ENCODE measurements at regions not wholly inside any gene's neighbourhood (a gene's known extent, or its start where the extent isn't known, plus 50 kb on each side); places are given as distances from the start of the nearest gene placed in this dataset.
"Not testable (repeated sequence)": the region's sequence is repeated elsewhere in the genome, so short reads cannot be mapped to it uniquely, and the experiment has no call there.

GRCh38 chr9:66152406-66152805 is 415.5 kb downstream of the FOXD4L4 start:
- not testable (repeated sequence) for DNase-seq (ENCODE audit: low read depth)

DNA sequence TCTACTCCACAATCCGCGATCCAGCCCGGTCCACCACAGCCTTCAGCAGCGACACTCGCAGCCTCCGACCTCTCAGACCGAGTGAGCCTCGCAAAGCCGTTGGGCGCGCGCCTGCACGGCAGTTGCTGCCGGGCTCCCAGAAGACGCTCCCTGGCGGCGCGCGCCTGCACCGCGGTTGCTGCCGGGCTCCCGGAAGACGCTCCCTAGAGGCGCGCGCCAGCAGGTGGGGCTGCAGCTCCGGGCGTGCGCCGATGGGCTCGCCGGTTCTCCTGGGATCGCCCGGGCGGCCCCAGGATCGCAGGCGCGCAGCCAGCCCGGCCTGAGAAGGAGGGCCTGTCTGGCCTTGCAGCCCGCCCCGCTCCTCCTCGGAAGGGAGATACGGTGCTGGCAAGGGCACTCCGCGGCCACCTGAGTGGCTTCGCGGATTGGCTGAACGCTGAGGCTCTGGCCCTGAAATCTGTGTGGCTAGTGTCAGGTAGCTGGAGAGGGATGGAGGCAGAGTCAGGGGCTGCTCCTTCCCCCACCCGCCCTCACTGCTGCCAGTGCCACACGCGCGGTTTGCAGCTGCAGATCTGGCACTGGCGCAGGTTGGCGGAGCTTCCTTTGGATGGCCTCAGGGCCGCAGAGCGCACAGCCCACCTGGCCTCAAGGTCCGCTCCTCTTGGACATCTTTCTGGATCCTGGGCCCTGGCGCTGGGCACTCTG is 416.2 kb downstream of the FOXD4L4 start:
- peak; percentile 16 for DNase-seq (ENCODE audit: low read depth)

GRCh38 chr9:66153971-66154691 is 417.2 kb downstream of the FOXD4L4 start:
- DNase-seq (ENCODE audit: low read depth), result not testable (repeated sequence)

GRCh38 chr9:66182316-66182715 is 445.4 kb downstream of the FOXD4L4 start:
- DNase-seq (ENCODE audit: low read depth), result not testable (repeated sequence)

DNA sequence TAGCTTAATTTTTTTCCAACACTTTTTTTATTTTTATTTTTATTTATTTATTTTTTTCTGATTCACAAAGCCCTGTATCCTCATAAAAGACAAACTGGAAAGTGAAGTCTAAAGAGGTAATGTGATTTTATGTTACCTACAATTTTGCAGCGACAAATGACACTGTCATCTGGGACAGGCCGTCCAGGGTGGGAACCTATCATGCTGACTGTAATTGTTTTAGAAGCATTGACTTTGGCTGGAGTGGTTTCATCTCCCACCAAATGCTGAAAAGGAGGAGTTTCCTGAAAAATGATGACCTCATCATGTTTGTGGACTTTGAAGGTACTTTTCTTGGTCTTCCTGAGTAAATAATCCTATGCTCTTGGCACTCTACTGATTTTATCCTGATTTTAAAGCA is 446.7 kb downstream of the FOXD4L4 start:
- DNase-seq (ENCODE audit: low read depth), result not testable (repeated sequence)

- not testable (repeated sequence) for DNase-seq (ENCODE audit: low read depth)
These were observed 460.3 kb downstream of the FOXD4L4 start for GRCh38 chr9:66197199-66197598.

DNA sequence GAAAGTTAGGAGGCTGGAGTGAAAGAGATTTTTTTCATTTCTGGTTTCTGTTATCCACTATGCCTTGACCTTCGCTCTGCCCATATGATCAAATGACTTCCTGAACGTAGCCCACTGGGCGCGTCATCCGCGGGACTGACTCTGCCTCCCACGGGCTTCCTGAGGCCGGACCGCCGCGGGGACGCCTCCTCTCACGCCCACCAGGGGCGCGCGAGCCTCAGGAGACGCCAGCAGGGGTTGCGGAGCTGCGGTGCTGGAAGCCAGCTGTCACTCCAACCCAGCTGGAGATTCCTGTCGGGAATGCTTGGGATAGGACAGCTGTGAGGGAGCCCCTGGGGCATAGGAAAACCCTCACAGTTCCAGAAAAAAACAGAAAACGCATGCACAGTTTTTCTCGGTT is 461.5 kb downstream of the FOXD4L4 start:
- DNase-seq (ENCODE audit: low read depth), result not testable (repeated sequence)

DNA sequence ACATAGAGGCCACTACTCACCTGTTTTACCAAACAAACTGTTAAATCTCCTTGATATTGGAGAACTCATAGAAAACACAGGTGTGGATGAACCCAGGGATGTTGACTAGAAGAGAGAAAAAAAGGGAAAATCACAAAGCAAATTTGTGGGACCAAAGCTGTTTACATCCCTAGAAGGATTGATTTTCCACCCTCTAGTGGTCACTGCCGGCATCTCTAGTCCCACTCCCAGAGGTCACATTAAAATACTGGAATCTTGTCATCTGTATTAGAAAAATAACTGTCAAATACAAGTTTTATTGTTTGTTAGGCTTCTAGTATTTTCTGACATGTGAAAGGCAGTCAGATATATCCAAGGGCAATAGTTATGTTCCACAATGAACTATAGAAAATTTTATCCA is 469.7 kb downstream of the FOXD4L4 start:
- not testable (repeated sequence) for DNase-seq (ENCODE audit: low read depth)

GRCh38 chr9:66207914-66208313 is 471.0 kb downstream of the FOXD4L4 start:
- not testable (repeated sequence) for DNase-seq (ENCODE audit: low read depth)

DNA sequence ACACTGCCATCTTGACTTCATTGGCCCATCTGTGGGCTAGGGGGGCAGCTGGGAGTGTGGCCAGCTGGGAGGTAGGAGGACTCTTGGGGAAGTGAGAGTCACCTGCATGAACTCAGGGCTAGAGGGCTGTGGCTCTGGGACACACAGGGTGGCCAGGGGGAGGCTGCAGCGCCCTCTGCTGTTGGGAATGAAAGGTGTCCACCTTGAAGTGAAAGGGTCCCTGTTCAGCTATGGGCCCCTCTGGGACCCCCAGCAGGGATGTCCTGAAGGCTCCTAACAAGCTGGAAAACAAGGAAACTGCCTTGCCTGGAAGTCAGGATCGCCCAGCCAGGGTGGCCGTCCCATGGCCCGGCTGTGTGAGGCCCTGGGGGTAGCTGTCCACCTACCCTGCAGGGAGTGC is 507.8 kb downstream of the FOXD4L4 start:
- DNase-seq (ENCODE audit: low read depth), result not testable (repeated sequence)

GRCh38 chr9:66245481-66245880 is 508.5 kb downstream of the FOXD4L4 start:
- not testable (repeated sequence) for DNase-seq (ENCODE audit: low read depth)

- DNase-seq (ENCODE audit: low read depth), result not testable (repeated sequence)
These were observed 520.6 kb downstream of the FOXD4L4 start for GRCh38 chr9:66257581-66257980.

GRCh38 chr9:66261576-66261975 is 524.6 kb downstream of the FOXD4L4 start:
- not testable (repeated sequence) for DNase-seq (ENCODE audit: low read depth)

GRCh38 chr9:66263621-66264020 is 526.7 kb downstream of the FOXD4L4 start:
- DNase-seq (ENCODE audit: low read depth), result not testable (repeated sequence)

GRCh38 chr9:66264786-66265185 is 527.8 kb downstream of the FOXD4L4 start:
- DNase-seq (ENCODE audit: low read depth), result not testable (repeated sequence)

GRCh38 chr9:66266202-66266601 is 529.3 kb downstream of the FOXD4L4 start:
- not testable (repeated sequence) for DNase-seq (ENCODE audit: low read depth)

DNA sequence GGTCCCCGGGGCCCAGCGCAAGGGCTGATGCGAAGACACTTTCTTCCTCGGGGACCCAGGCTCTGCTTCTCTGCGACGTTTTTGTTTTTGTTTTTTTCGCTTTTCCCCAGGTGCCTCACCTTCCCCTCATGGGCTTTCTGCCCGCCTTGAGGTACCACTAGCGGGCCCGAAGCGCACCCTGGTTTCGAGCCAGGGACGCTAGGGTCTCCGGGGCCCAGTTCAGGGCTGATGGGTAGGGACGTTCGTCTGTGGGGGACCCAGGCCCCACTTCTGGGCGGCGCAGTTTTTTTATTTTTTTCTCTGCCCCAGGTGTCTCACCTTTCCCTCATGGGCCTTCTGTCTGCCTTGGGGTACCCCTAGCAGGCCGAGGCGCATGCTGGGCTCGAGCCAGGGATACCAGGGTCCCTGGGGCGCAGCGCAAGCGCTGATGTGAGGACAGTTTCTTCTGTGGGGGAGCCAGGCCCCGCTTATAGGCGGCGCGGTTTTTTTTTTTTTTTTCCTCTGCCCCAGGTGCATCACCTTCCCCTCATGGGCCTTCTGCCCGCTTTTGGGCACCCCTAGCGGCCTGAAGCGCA is 530.0 kb downstream of the FOXD4L4 start:
- not testable (repeated sequence) for DNase-seq (ENCODE audit: low read depth)

GRCh38 chr9:66267684-66268083 is 530.7 kb downstream of the FOXD4L4 start:
- not testable (repeated sequence) for DNase-seq (ENCODE audit: low read depth)

DNA sequence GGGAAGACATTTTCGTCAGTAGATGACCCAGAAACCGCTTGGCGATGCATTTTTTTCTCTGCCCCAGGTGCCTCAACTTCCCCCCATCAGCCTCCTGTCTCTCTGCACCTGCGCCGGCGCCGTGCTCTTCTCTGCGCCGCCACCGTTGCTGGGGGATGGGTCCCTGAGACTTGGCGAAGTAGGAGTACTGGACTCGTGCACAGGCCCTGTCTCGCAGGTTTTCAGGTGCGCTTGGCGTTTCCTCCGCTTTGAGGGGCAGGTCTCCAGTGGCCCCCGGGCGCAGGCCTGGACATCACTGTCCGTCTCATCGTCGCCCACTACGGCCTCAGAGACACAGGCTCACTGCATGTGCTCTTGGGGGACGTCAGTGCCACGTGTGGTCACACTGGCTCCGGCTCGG is 532.1 kb downstream of the FOXD4L4 start:
- DNase-seq (ENCODE audit: low read depth), result not testable (repeated sequence)

- peak; percentile 60 for DNase-seq (ENCODE audit: low read depth)
These were observed 532.8 kb downstream of the FOXD4L4 start for GRCh38 chr9:66269783-66270182.

DNA sequence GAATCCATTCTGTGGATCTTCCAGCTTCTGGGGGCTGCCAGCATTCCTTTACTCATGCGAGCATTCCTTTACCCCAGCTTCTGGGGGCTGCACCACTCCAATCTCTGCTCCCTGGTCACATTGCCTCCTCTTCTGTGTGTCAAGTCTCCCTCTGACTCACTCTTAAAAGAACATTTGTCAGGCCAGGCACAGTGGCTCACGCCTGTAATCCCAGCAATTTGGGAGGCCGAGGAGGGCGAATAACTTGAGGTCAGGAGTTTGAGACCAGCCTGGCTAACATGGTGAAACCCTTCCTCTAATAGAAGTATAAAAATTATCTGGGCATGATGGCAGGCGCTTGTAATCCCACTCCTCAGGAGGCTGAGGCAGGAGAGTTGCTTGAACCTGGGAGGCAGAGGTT is 541.9 kb downstream of the FOXD4L4 start:
- not testable (repeated sequence) for DNase-seq (ENCODE audit: low read depth)

Measured in activated T-cell treated with anti-CD3 and anti-CD28 coated beads for 24 hours (primary cell).